ENCODE measurements at regions not wholly inside any gene's neighbourhood (a gene's known extent, or its start where the extent isn't known, plus 50 kb on each side); places are given as distances from the start of the nearest gene placed in this dataset.

DNA sequence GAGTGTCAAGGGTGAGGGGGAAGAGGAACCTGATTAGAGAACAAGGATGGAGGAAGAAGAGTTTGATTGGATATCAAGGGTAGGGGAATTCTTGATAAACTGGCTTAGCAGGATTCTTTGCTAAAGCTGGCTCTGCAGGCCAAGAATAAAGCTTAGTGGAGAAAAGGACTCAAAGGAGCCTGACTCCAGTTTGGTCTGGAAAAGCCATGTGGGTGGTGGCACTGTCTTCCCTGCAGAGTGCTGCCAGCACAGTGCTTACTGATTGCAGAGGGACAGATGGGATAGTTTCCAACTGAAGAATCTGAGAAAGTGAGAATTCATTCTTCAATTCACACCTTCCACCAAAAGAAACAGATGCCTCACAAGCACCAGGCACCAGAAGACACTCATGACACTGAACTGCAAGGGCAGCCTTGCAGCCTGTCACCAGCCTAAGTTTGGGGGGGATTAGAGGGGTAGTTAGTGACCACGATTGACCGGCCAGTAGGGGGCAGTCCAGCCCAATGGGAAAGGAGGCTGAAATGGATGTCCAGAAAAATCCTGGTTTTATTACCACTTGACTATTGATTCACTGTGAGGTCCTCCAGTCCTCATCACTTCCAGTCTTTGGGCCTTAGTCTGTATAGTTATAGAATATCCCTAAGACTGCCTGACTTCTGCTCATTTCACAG lies 334.5 kb downstream of the SMAD2 start (continued):
- TF ChIP-seq, protein P1, sequence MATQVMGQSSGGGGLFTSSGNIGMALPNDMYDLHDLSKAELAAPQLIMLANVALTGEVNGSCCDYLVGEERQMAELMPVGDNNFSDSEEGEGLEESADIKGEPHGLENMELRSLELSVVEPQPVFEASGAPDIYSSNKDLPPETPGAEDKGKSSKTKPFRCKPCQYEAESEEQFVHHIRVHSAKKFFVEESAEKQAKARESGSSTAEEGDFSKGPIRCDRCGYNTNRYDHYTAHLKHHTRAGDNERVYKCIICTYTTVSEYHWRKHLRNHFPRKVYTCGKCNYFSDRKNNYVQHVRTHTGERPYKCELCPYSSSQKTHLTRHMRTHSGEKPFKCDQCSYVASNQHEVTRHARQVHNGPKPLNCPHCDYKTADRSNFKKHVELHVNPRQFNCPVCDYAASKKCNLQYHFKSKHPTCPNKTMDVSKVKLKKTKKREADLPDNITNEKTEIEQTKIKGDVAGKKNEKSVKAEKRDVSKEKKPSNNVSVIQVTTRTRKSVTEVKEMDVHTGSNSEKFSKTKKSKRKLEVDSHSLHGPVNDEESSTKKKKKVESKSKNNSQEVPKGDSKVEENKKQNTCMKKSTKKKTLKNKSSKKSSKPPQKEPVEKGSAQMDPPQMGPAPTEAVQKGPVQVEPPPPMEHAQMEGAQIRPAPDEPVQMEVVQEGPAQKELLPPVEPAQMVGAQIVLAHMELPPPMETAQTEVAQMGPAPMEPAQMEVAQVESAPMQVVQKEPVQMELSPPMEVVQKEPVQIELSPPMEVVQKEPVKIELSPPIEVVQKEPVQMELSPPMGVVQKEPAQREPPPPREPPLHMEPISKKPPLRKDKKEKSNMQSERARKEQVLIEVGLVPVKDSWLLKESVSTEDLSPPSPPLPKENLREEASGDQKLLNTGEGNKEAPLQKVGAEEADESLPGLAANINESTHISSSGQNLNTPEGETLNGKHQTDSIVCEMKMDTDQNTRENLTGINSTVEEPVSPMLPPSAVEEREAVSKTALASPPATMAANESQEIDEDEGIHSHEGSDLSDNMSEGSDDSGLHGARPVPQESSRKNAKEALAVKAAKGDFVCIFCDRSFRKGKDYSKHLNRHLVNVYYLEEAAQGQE (IDR thresholded peaks at IDR 0.05; ENCODE audit: borderline replicate concordance): peak; percentile 42; the same call in 1 of the 2 replicates
- TF ChIP-seq, protein P1 (CRISPR knock-in tag; IDR thresholded peaks at IDR 0.05; ENCODE audit: low read depth): no peak

All from K562 (cell line).